Fibroblast of lung (primary cell): ENCODE measurements at regions not wholly inside any gene's neighbourhood (a gene's known extent, or its start where the extent isn't known, plus 50 kb on each side); places are given as distances from the start of the nearest gene placed in this dataset.

Experiments
- DNase-seq, 2 donors: peaks; one replicate each; pipeline versions ENCODE4 v3.0.0 to v3.0.0-alpha.2; 2010; ENCODE audit warnings: low read depth in 2 of 2
- H2AFZ ChIP-seq: 2 replicates; pipeline ENCODE4 v1.5.1; 2012; ENCODE audit warnings: low read length, control low read depth, inconsistent platforms
- H3K27ac ChIP-seq: 2 replicates; pipeline ENCODE4 v1.5.1; 2011; ENCODE audit warnings: low read length, control low read depth; ENCODE audit not compliant: insufficient read depth
- H3K27me3 ChIP-seq: 2 replicates; pipeline ENCODE4 v1.5.1; 2011; ENCODE audit warnings: mild to moderate bottlenecking, low read length; ENCODE audit not compliant: control insufficient read depth, insufficient read depth
- H3K36me3 ChIP-seq: 2 replicates; pipeline ENCODE4 v1.5.1; 2011; ENCODE audit warnings: low read length; ENCODE audit not compliant: control insufficient read depth, insufficient read depth
- H3K4me1 ChIP-seq: 2 replicates; pipeline ENCODE4 v1.5.1; 2011; ENCODE audit warnings: low read length; ENCODE audit not compliant: control insufficient read depth, insufficient read depth; ENCODE audit errors: extremely low read depth
- H3K4me2 ChIP-seq: 2 replicates; pipeline ENCODE4 v1.5.1; 2011; ENCODE audit warnings: low read length, control low read depth; ENCODE audit not compliant: insufficient read depth; ENCODE audit errors: extremely low read depth
- H3K4me3 ChIP-seq, 4 experiments: fragments of 200-600 bp in 1 of 4; sonication (generic) in 1 of 4; replicated peaks in 1 of 4; 2 replicates each; pipeline ENCODE4 v1.5.1; 2011 to 2016; ENCODE audit warnings: low read length in 4 of 4, low read depth in 3 of 4, mild to moderate bottlenecking in 3 of 4, control low read depth in 2 of 4, inconsistent platforms in 1 of 4, mixed read lengths in 1 of 4; ENCODE audit not compliant: insufficient read depth in 1 of 4; ENCODE audit errors: control extremely low read depth in 1 of 4
- H3K79me2 ChIP-seq: 2 replicates; pipeline ENCODE4 v1.5.1; 2012; ENCODE audit warnings: mild to moderate bottlenecking, low read length, inconsistent platforms; ENCODE audit not compliant: control insufficient read depth, insufficient read depth
- H3K9ac ChIP-seq: 2 replicates; pipeline ENCODE4 v1.5.1; 2011; ENCODE audit warnings: mild to moderate bottlenecking, low read length, control low read depth; ENCODE audit not compliant: insufficient read depth
- H3K9me3 ChIP-seq: 2 replicates; pipeline ENCODE4 v1.5.1; 2012; ENCODE audit warnings: low read depth, low read length; ENCODE audit not compliant: control insufficient read depth, insufficient read depth
- H4K20me1 ChIP-seq: 2 replicates; pipeline ENCODE4 v1.5.1; 2011; ENCODE audit warnings: low read length; ENCODE audit not compliant: control insufficient read depth, insufficient read depth; ENCODE audit errors: extremely low read depth
- EZH2 ChIP-seq: IDR thresholded peaks from 2 replicates; pipeline ENCODE4 v1.5.1; 2012; ENCODE audit warnings: low read length, control low read depth, mild to moderate bottlenecking; ENCODE audit errors: missing control alignments
- TF ChIP-seq, protein P1 (sequence below), 2 donors: IDR thresholded peaks in 1 of 2; conservative IDR thresholded peaks in 1 of 2; 1 replicate in 1 of 2; 2 replicates in 1 of 2; pipeline ENCODE4 v1.5.1; 2011 to 2012; ENCODE audit warnings: low read length in 2 of 2, control low read depth in 1 of 2, inconsistent platforms in 1 of 2, low read depth in 1 of 2, mild to moderate bottlenecking in 1 of 2

DNA sequence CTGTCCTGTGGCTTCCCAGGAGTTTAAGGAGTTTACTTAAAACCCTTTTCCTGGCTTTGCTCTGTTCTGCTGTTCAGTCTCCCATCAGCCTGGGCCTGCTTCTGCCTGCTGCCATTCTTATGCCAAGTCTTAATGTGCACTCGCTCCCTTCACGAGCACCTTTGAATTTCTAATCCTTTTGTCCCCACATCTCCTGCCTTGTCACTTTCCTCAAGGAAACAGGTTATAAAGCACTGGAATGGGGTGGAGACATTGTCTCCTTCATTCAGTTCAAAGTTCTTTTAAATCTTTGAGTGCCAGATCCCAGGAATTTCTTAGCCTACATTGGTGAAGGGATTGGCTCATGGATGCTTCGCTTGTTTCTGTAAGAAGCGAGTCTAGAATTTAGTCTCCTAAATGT is 87.2 kb upstream of the LIFR start:
- TF ChIP-seq, protein P1, sequence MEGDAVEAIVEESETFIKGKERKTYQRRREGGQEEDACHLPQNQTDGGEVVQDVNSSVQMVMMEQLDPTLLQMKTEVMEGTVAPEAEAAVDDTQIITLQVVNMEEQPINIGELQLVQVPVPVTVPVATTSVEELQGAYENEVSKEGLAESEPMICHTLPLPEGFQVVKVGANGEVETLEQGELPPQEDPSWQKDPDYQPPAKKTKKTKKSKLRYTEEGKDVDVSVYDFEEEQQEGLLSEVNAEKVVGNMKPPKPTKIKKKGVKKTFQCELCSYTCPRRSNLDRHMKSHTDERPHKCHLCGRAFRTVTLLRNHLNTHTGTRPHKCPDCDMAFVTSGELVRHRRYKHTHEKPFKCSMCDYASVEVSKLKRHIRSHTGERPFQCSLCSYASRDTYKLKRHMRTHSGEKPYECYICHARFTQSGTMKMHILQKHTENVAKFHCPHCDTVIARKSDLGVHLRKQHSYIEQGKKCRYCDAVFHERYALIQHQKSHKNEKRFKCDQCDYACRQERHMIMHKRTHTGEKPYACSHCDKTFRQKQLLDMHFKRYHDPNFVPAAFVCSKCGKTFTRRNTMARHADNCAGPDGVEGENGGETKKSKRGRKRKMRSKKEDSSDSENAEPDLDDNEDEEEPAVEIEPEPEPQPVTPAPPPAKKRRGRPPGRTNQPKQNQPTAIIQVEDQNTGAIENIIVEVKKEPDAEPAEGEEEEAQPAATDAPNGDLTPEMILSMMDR (conservative IDR thresholded peaks at IDR 0.05 in 1 of 2, IDR thresholded peaks at IDR 0.05 in 1 of 2; ENCODE audit: low read depth in 1 of 2, low read length in 2 of 2) = no peak
- no peak for TF ChIP-seq EZH2
- Histone ChIP-seq H4K20me1 (no peaks in the 10 kb centered on the region), H3K27me3 (peaks cover 17% of the 10 kb centered on the region)

DNA sequence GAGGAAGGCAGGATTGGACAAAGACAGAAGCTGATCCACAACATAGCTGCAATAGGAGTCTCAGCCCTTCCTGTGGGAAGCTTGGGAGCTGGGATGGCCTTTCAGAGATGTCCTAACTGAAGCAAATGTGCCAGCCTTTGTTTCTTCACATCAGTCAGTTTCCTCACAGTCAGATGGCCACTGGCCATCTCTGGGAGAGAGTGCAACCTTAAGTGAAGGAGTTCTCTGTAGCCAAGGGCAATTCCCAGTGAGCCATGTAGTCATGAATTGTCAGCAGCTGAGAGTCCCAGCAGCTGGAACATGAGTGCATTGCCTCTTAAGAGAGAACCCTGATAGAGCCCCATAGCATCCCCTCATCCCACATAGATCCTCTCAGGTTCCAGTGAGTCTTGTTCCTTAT is 89.1 kb upstream of the LIFR start:
- Histone ChIP-seq H3K79me2 (no peaks in the 10 kb centered on the region), H3K4me2 (no peak overlapping the region), H3K4me1 (no peaks in the 10 kb centered on the region), H3K9ac (no peak overlapping the region), H2AFZ (no peak overlapping the region), H3K9me3 (no peaks in the 10 kb centered on the region), H3K36me3 (no peaks in the 10 kb centered on the region), H3K27ac (no peak overlapping the region), H3K27me3 (peaks cover 12% of the 10 kb centered on the region), H4K20me1 (no peaks in the 10 kb centered on the region), H3K4me3 (no peak overlapping the region)
- TF ChIP-seq EZH2 = no peak
- TF ChIP-seq, protein P1 (conservative IDR thresholded peaks at IDR 0.05 in 1 of 2, IDR thresholded peaks at IDR 0.05 in 1 of 2; ENCODE audit: low read depth in 1 of 2, low read length in 2 of 2) = no peak
- DNase-seq = no peak

More for the DNA sequence above, 87.2 kb upstream of the LIFR start:
- Histone ChIP-seq H2AFZ (no peak overlapping the region), H3K27ac (no peak overlapping the region), H3K9me3 (no peaks in the 10 kb centered on the region), H3K9ac (no peak overlapping the region), H3K4me2 (no peak overlapping the region), H3K36me3 (no peaks in the 10 kb centered on the region), H3K4me3 (no peak overlapping the region), H3K4me1 (no peaks in the 10 kb centered on the region), H3K79me2 (no peaks in the 10 kb centered on the region)
- no peak for DNase-seq

DNA sequence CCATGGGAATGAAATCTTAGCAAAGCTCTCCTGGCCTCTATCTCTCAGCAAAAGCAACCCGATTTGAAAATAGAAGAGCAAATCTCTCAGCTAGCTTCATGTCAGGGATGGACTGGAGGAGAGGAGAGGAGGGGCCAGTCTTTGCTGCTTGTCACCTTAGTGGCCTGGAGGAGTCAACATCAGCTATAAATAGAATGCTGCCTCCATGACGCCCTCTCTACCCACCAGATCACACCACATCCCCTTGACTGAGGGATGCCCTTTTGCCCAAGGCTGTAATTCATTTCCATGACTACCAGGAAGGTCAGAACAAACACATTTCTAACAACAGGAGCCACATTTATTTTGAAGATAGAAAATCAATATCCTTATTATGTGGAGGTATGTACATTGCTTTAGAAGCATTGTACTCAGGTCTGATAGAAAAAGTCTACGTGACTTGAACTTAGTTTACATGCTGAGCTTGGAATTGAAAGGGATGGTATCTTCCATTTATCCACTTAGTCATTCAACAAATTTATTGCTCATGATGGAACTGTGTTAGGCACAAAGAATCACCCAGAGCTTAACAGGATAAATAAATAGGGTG is 92.4 kb upstream of the LIFR start:
- Histone ChIP-seq H4K20me1 (no peaks in the 10 kb centered on the region), H2AFZ (no peak overlapping the region), H3K4me1 (no peaks in the 10 kb centered on the region), H3K4me3 (no peak overlapping the region), H3K27me3 (peaks cover 5% of the 10 kb centered on the region), H3K36me3 (no peaks in the 10 kb centered on the region), H3K9me3 (no peaks in the 10 kb centered on the region), H3K79me2 (no peaks in the 10 kb centered on the region), H3K9ac (no peak overlapping the region), H3K4me2 (no peak overlapping the region), H3K27ac (no peak overlapping the region)
- TF ChIP-seq, protein P1 (conservative IDR thresholded peaks at IDR 0.05 in 1 of 2, IDR thresholded peaks at IDR 0.05 in 1 of 2; ENCODE audit: low read depth in 1 of 2, low read length in 2 of 2) = no peak
- no peak for TF ChIP-seq EZH2
- no peak for DNase-seq
